Fibroblast of pulmonary artery (primary cell): ENCODE measurements at regions not wholly inside any gene's neighbourhood (a gene's known extent, or its start where the extent isn't known, plus 50 kb on each side); places are given as distances from the start of the nearest gene placed in this dataset.
A peak's percentile ranks its signal among the peaks of the same experiment; 100 is the strongest.

Source experiments
- DNase-seq: peaks from one replicate; pipeline ENCODE4 v3.0.0-alpha.2; 2010; ENCODE audit warnings: low read depth
- H3K4me3 ChIP-seq: replicated peaks from 2 replicates; pipeline ENCODE4 v1.5.1; 2011; ENCODE audit warnings: low read depth, mild to moderate bottlenecking, control low read depth, low read length, moderate library complexity
- TF ChIP-seq, protein P1 (sequence below): IDR thresholded peaks from 2 replicates; pipeline ENCODE4 v1.5.1; 2011; ENCODE audit warnings: mild to moderate bottlenecking, control low read depth, low read length, inconsistent platforms; ENCODE audit errors: missing control alignments

DNA sequence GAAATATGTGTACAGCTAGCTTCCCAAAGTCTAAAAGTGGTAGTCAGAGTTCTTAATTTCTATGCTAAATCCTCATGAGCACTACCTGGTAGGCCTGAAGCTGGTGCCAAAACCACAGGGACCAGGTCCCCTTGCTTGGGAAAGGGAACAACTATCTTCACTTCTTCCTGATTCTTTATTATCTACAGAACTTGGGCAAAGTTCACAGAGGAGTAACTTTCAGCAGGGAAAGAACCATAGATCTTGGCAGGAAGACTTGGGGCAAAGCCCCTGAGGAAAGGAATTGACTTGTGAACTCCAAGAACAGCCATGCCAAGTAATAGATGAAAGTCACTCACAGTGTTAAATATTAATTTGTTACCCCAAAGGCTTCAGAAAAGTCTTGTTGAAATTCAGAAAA lies 193.0 kb downstream of the ZC3H11B start:
- DNase-seq = no peak
- no peak overlapping the region for H3K4me3 ChIP-seq
- TF ChIP-seq, protein P1, sequence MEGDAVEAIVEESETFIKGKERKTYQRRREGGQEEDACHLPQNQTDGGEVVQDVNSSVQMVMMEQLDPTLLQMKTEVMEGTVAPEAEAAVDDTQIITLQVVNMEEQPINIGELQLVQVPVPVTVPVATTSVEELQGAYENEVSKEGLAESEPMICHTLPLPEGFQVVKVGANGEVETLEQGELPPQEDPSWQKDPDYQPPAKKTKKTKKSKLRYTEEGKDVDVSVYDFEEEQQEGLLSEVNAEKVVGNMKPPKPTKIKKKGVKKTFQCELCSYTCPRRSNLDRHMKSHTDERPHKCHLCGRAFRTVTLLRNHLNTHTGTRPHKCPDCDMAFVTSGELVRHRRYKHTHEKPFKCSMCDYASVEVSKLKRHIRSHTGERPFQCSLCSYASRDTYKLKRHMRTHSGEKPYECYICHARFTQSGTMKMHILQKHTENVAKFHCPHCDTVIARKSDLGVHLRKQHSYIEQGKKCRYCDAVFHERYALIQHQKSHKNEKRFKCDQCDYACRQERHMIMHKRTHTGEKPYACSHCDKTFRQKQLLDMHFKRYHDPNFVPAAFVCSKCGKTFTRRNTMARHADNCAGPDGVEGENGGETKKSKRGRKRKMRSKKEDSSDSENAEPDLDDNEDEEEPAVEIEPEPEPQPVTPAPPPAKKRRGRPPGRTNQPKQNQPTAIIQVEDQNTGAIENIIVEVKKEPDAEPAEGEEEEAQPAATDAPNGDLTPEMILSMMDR = no peak

DNA sequence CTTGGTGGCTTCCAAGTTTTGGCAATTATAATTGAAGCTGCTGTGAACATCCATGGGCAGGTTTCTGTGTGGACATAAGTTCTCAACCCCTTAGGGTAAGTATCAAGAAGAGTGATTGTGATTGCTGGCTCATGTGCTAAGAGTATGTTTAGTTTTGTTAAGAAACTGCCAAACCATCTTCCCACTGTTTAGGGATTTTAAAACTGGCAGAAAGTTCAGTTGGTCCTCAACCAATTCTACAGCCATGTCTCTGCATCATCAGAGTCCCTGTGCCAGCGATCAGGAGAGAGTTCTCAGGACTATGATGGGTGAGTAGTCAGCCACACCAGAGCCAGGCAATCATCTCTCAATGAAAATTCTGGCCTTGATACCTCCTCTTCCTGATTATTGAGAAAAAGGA lies 193.8 kb downstream of the ZC3H11B start:
- no peak overlapping the region for H3K4me3 ChIP-seq
- TF ChIP-seq, protein P1 = no peak
- DNase-seq = no peak

DNA sequence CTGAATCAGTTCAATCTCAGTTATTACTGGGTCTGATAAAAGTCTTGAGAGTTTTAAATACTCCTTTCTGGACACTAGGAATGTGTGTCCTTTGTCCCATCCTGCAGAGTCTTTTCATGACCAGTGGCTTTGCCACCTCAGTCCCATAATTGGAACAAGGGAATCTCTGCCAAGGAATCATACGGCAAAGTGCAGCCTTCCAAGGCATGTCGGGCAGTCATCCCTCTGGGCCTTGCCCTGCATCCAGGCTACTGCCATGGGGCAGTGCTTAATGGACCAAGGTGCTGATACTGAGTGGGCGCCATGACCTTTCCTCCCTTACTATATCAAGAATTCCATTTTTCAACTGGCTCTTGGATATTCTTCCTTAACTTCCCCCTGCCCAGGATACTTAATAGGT lies 195.3 kb downstream of the ZC3H11B start:
- no peak for DNase-seq
- TF ChIP-seq, protein P1 = no peak
- no peak overlapping the region for H3K4me3 ChIP-seq

DNA sequence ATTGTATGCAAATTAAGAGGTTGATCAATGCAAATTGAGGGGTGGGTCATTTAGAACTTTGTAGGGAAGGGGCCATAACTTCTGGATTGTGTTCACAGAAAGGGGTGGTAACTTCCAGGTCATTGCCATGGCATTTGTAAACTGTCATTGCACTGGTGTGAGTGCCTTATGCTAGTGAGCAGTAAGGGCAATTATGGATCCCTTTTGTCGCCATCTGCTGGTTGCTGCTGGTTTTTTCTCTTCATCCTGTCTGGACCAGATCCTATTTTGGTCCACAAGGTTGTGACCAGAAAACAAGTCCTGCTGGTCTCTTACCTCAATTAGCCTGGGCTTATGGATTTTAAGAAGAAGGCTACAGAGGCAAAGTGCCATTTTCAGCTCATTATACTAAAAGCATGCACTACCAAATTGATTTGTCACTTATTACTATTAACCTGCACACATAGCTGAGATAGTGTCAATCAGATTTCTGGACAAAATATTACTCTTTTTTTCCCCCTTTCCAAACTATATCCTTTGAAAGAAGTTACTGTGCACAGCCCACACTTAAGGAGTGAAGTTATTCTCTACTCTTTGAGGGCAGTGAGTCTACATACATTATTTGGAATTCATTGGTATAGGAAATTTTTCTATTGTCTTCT lies 196.2 kb downstream of the ZC3H11B start:
- TF ChIP-seq, protein P1 = peak; percentile 78
- no peak overlapping the region for H3K4me3 ChIP-seq
- peak; percentile 74 for DNase-seq

DNA sequence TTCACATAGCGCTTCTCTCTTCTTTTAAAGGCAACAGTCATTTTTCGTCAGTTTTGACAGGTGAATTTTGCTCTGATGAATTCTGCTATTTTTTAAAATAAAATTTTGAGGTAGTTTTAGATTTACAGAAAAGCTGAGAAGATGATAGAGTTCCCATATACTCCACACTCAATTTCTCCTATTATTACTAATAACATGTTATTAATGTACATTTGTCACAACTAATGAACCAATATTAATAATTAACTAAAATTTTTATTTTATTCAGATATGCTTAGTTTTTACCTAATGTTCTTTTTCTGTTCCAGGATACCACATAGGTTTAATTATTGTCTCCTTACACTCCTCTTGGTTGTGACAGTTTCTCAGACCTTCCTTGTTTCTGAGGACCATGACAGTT lies 197.0 kb downstream of the ZC3H11B start:
- no peak overlapping the region for H3K4me3 ChIP-seq
- TF ChIP-seq, protein P1 = no peak
- no peak for DNase-seq

DNA sequence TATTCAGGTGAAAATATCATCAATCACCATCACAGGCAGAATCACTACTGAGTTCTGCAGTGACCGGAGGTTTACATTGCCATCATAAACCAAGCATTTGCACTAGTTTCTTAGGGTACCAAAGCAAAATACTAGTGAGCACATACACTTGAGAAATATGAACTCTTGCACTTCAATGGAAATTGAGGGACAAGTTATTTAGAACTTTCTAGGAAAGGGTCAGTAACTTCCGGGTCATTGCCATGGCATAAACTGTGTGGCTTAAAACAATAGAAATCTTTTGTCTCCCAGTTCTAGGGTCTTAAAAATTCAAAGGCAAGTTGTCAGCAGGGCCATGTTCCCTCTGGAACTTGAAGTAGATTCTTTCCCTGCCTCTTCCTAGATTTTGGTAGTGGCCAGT lies 197.5 kb downstream of the ZC3H11B start:
- no peak overlapping the region for H3K4me3 ChIP-seq
- TF ChIP-seq, protein P1 = no peak
- DNase-seq = no peak

DNA sequence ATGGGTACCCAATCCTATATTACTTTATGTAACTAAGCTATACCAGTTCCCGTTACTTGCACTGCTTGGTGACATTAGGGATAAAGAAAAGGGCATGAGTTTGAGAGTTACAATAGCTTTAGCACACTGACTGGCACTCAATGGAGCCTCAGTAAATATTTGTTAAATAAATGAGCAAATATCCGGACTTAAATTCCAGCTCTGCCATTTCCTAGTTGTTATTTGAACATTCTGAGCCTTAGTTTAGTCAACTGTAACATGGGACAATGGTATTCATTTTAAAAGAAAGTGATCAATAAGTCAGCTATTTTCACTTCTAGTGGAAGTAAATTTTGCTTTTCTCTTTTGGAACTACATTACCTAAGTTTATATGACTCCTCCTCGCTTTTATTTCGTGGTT lies 198.7 kb downstream of the ZC3H11B start:
- TF ChIP-seq, protein P1 = no peak
- DNase-seq = no peak
- H3K4me3 ChIP-seq = no peak overlapping the region
